ENCODE measurements at regions not wholly inside any gene's neighbourhood (a gene's known extent, or its start where the extent isn't known, plus 50 kb on each side); places are given as distances from the start of the nearest gene placed in this dataset.

GRCh38 chr2:199680482-199680881, 170.5 kb downstream of the FTCDNL1 start:
- no peaks in the 10 kb centered on the region for H3K9me3 Mint-ChIP-seq (ENCODE audit: low read depth, unreplicated experiment)
- intact Hi-C loops (cut with micrococcal nuclease; ENCODE audit: unreplicated experiment) = no loop called here
- no peaks in the 10 kb centered on the region for H3K27me3 Mint-ChIP-seq (ENCODE audit: unreplicated experiment)
- no peak overlapping the region for H3K27ac Mint-ChIP-seq (ENCODE audit: unreplicated experiment)
- no peaks in the 10 kb centered on the region for H3K36me3 Mint-ChIP-seq (ENCODE audit: insufficient read depth, unreplicated experiment)
- H3K4me1 Mint-ChIP-seq (ENCODE audit: low read depth, unreplicated experiment) = no peaks in the 10 kb centered on the region
- no peak for TF ChIP-seq CTCF (IDR thresholded peaks at IDR 0.05; ENCODE audit: unreplicated experiment)
- CTCF ChIA-PET = no interaction called here
- DNase-seq = no peak
- BruUV-seq (replicated peaks) = no TSS peak
- no peak overlapping the region for H3K4me3 Mint-ChIP-seq (ENCODE audit: low read depth, unreplicated experiment)

- H3K9me3 Mint-ChIP-seq (ENCODE audit: low read depth, unreplicated experiment) = no peaks in the 10 kb centered on the region
- BruUV-seq (replicated peaks) = no TSS peak
- H3K4me3 Mint-ChIP-seq (ENCODE audit: low read depth, unreplicated experiment) = no peak overlapping the region
- intact Hi-C loops (cut with micrococcal nuclease; ENCODE audit: unreplicated experiment) = no loop called here
- CTCF ChIA-PET = no interaction called here
- H3K27ac Mint-ChIP-seq (ENCODE audit: unreplicated experiment) = no peak overlapping the region
- no peak for DNase-seq
- H3K4me1 Mint-ChIP-seq (ENCODE audit: low read depth, unreplicated experiment) = no peaks in the 10 kb centered on the region
- no peaks in the 10 kb centered on the region for H3K27me3 Mint-ChIP-seq (ENCODE audit: unreplicated experiment)
- H3K36me3 Mint-ChIP-seq (ENCODE audit: insufficient read depth, unreplicated experiment) = no peaks in the 10 kb centered on the region
- no peak for TF ChIP-seq CTCF (IDR thresholded peaks at IDR 0.05; ENCODE audit: unreplicated experiment)
Observed at GRCh38 chr2:199679883-199680282, 171.1 kb downstream of the FTCDNL1 start.

- Mint-ChIP-seq H3K4me1 (ENCODE audit: low read depth, unreplicated experiment) (no peaks in the 10 kb centered on the region), H3K4me3 (ENCODE audit: low read depth, unreplicated experiment) (no peak overlapping the region), H3K9me3 (ENCODE audit: low read depth, unreplicated experiment) (no peaks in the 10 kb centered on the region), H3K36me3 (ENCODE audit: insufficient read depth, unreplicated experiment) (no peaks in the 10 kb centered on the region), H3K27ac (ENCODE audit: unreplicated experiment) (no peak overlapping the region), H3K27me3 (ENCODE audit: unreplicated experiment) (peaks cover 2% of the 10 kb centered on the region)
- no peak for TF ChIP-seq CTCF (IDR thresholded peaks at IDR 0.05; ENCODE audit: unreplicated experiment)
- CTCF ChIA-PET = no interaction called here
- no TSS peak for BruUV-seq (replicated peaks)
- DNase-seq = no peak
- intact Hi-C loops (cut with micrococcal nuclease; ENCODE audit: unreplicated experiment) = no loop called here
Observed at GRCh38 chr2:199677881-199678280, 173.1 kb downstream of the FTCDNL1 start.

GRCh38 chr2:199668645-199669044, 182.3 kb downstream of the FTCDNL1 start:
- Mint-ChIP-seq H3K27ac (ENCODE audit: unreplicated experiment) (no peak overlapping the region), H3K36me3 (ENCODE audit: insufficient read depth, unreplicated experiment) (no peaks in the 10 kb centered on the region), H3K4me1 (ENCODE audit: low read depth, unreplicated experiment) (no peaks in the 10 kb centered on the region), H3K4me3 (ENCODE audit: low read depth, unreplicated experiment) (no peak overlapping the region), H3K9me3 (ENCODE audit: low read depth, unreplicated experiment) (no peaks in the 10 kb centered on the region), H3K27me3 (ENCODE audit: unreplicated experiment) (peaks cover 12% of the 10 kb centered on the region)
- BruUV-seq (replicated peaks) = no TSS peak
- no peak for TF ChIP-seq CTCF (IDR thresholded peaks at IDR 0.05; ENCODE audit: unreplicated experiment)
- CTCF ChIA-PET = no interaction called here
- intact Hi-C loops (cut with micrococcal nuclease; ENCODE audit: unreplicated experiment) = no loop called here
- no peak for DNase-seq

GRCh38 chr2:199663157-199663556, 187.8 kb downstream of the FTCDNL1 start:
- no TSS peak for BruUV-seq (replicated peaks)
- no peak overlapping the region for H3K4me3 Mint-ChIP-seq (ENCODE audit: low read depth, unreplicated experiment)
- no peaks in the 10 kb centered on the region for H3K9me3 Mint-ChIP-seq (ENCODE audit: low read depth, unreplicated experiment)
- H3K36me3 Mint-ChIP-seq (ENCODE audit: insufficient read depth, unreplicated experiment) = no peaks in the 10 kb centered on the region
- no peak for DNase-seq
- no peak for TF ChIP-seq CTCF (IDR thresholded peaks at IDR 0.05; ENCODE audit: unreplicated experiment)
- intact Hi-C loops (cut with micrococcal nuclease; ENCODE audit: unreplicated experiment) = no loop called here
- H3K27ac Mint-ChIP-seq (ENCODE audit: unreplicated experiment) = no peak overlapping the region
- H3K4me1 Mint-ChIP-seq (ENCODE audit: low read depth, unreplicated experiment) = no peaks in the 10 kb centered on the region
- CTCF ChIA-PET = interaction anchor here (0.7 kb wide), 2 partner anchors 44 to 324 kb away, joined by 3 to 4 read pairs; no protein-coding TSS in a partner anchor
- no peaks in the 10 kb centered on the region for H3K27me3 Mint-ChIP-seq (ENCODE audit: unreplicated experiment)

All from Calu3 (cell line).